Loucy (cell line): ENCODE measurements at regions not wholly inside any gene's neighbourhood (a gene's known extent, or its start where the extent isn't known, plus 50 kb on each side); places are given as distances from the start of the nearest gene placed in this dataset.

ENCODE experiments used
- EZH2phosphoT487 ChIP-seq: fragments of 200-600 bp; IDR thresholded peaks from 2 replicates; pipeline ENCODE4 v1.6.1; 2018; ENCODE audit warnings: antibody characterized with exemption, mild to moderate bottlenecking, moderate library complexity, borderline replicate concordance
- TF ChIP-seq, protein P1 (sequence below): fragments of 200-600 bp; sonication (generic); conservative IDR thresholded peaks from 2 replicates; pipeline ENCODE4 v1.5.1; 2014; ENCODE audit warnings: mild to moderate bottlenecking, antibody characterized with exemption, low read length

DNA sequence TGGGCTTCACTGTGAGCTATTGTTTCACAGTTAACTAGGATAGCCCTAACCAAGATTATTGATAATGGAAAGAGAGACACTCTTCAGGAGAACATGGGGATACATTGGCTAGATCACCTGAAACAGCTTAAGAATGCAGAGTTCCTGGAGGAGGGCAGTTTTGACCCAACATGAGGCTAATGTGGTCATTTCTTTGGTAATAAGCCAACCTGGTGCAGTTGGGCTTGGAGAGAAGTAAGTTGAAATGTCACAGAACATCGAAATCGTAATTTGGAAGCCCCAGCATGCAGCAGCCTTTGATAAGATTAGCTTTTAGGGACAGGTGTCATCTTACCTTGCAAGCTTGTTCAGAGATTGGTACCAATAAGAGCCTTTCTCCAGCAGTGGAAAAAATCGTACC, 556.6 kb upstream of the GOT2 start:
- TF ChIP-seq, protein P1, sequence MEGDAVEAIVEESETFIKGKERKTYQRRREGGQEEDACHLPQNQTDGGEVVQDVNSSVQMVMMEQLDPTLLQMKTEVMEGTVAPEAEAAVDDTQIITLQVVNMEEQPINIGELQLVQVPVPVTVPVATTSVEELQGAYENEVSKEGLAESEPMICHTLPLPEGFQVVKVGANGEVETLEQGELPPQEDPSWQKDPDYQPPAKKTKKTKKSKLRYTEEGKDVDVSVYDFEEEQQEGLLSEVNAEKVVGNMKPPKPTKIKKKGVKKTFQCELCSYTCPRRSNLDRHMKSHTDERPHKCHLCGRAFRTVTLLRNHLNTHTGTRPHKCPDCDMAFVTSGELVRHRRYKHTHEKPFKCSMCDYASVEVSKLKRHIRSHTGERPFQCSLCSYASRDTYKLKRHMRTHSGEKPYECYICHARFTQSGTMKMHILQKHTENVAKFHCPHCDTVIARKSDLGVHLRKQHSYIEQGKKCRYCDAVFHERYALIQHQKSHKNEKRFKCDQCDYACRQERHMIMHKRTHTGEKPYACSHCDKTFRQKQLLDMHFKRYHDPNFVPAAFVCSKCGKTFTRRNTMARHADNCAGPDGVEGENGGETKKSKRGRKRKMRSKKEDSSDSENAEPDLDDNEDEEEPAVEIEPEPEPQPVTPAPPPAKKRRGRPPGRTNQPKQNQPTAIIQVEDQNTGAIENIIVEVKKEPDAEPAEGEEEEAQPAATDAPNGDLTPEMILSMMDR, result no peak
- no peak for TF ChIP-seq EZH2phosphoT487
